ENCODE measurements at regions not wholly inside any gene's neighbourhood (a gene's known extent, or its start where the extent isn't known, plus 50 kb on each side); places are given as distances from the start of the nearest gene placed in this dataset.
"Not testable (repeated sequence)": the region's sequence is repeated elsewhere in the genome, so short reads cannot be mapped to it uniquely, and the experiment has no call there.

- Mint-ChIP-seq H3K4me3 (no peak overlapping the region), H3K9me3 (peaks cover 8% of the 10 kb centered on the region), H3K27me3 (peaks cover 18% of the 10 kb centered on the region), H3K4me1 (peaks cover 13% of the 10 kb centered on the region), H3K27ac (no peak overlapping the region), H3K36me3 (ENCODE audit: low read depth) (no peaks in the 10 kb centered on the region)
- DNase-seq (no peak), ATAC-seq (no peak)
These were observed 54.9 kb upstream of the NBPF3 start for GRCh38 chr1:21385022-21385421.

DNA sequence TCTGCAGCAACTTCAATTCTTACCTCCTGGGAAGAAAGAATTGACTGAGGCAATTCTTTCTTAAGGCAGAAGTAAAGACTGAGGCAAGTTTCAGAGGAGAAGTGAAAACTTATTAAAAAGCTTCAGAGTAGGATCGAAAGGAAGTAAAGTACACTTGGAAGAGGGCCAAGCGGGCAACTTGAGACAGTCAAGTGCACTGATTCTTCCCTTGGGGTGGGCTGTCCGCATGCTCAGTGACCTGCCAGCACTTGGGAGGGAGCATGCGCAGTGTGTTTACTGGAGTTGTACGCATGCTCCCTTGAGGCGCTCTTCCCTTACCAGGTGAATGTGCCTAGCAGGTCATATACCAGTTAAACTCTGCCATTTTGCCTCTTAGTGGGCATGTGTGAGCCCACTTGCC lies 55.3 kb upstream of the NBPF3 start:
- Mint-ChIP-seq H3K27me3 (peaks cover 19% of the 10 kb centered on the region), H3K4me3 (no peak overlapping the region), H3K36me3 (ENCODE audit: low read depth) (no peaks in the 10 kb centered on the region), H3K27ac (no peak overlapping the region), H3K4me1 (peaks cover 9% of the 10 kb centered on the region), H3K9me3 (peaks cover 5% of the 10 kb centered on the region)
- DNase-seq = no peak
- ATAC-seq = no peak

- Mint-ChIP-seq H3K4me3 (no peak overlapping the region), H3K4me1 (peaks cover 7% of the 10 kb centered on the region), H3K9me3 (peaks cover 4% of the 10 kb centered on the region), H3K36me3 (ENCODE audit: low read depth) (peaks cover 2% of the 10 kb centered on the region), H3K27me3 (peaks cover 22% of the 10 kb centered on the region), H3K27ac (no peak overlapping the region)
- DNase-seq = no peak
- no peak for ATAC-seq
These were observed 56.0 kb upstream of the NBPF3 start for GRCh38 chr1:21383785-21384401.

GRCh38 chr1:21381354-21381753 lies 58.6 kb upstream of the NBPF3 start:
- DNase-seq = no peak
- peaks cover 23% of the 10 kb centered on the region for H3K27me3 Mint-ChIP-seq
- H3K9me3 Mint-ChIP-seq = peaks cover 4% of the 10 kb centered on the region
- no peak overlapping the region for H3K4me3 Mint-ChIP-seq
- H3K27ac Mint-ChIP-seq = no peak overlapping the region
- peaks cover 2% of the 10 kb centered on the region for H3K36me3 Mint-ChIP-seq (ENCODE audit: low read depth)
- ATAC-seq = no peak
- peaks cover 7% of the 10 kb centered on the region for H3K4me1 Mint-ChIP-seq

- not testable (repeated sequence) for H3K9me3 Mint-ChIP-seq; H3K27ac Mint-ChIP-seq; ATAC-seq; H3K4me1 Mint-ChIP-seq; DNase-seq; H3K4me3 Mint-ChIP-seq; H3K36me3 Mint-ChIP-seq (ENCODE audit: low read depth)
- peaks cover 22% of the 10 kb centered on the region for H3K27me3 Mint-ChIP-seq
These were observed 59.8 kb upstream of the NBPF3 start for GRCh38 chr1:21380147-21380546.

DNA sequence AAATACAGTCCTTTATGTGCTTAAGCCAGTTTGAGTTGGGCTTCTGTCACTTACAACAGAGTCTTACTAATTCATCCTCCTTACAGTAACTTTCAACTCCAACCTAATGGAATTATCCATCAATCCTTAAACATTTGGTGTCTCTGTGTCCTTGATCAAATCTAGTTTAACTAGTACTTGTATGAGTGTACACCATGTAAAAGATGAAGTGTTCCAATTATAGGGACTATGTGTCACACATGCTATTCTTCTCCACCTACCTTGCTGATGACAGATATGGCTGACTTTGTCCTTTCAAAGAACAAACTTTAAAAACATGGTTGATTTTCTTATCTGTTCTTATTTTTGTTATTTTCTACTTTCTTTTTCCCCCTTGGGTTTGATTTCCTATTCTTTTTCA lies 60.4 kb upstream of the NBPF3 start:
- no peak overlapping the region for H3K27ac Mint-ChIP-seq
- peaks cover 22% of the 10 kb centered on the region for H3K27me3 Mint-ChIP-seq
- no peak for DNase-seq
- H3K4me3 Mint-ChIP-seq = no peak overlapping the region
- peaks cover 4% of the 10 kb centered on the region for H3K9me3 Mint-ChIP-seq
- no peak for ATAC-seq
- peaks cover 5% of the 10 kb centered on the region for H3K4me1 Mint-ChIP-seq
- H3K36me3 Mint-ChIP-seq (ENCODE audit: low read depth) = peaks cover 2% of the 10 kb centered on the region

DNA sequence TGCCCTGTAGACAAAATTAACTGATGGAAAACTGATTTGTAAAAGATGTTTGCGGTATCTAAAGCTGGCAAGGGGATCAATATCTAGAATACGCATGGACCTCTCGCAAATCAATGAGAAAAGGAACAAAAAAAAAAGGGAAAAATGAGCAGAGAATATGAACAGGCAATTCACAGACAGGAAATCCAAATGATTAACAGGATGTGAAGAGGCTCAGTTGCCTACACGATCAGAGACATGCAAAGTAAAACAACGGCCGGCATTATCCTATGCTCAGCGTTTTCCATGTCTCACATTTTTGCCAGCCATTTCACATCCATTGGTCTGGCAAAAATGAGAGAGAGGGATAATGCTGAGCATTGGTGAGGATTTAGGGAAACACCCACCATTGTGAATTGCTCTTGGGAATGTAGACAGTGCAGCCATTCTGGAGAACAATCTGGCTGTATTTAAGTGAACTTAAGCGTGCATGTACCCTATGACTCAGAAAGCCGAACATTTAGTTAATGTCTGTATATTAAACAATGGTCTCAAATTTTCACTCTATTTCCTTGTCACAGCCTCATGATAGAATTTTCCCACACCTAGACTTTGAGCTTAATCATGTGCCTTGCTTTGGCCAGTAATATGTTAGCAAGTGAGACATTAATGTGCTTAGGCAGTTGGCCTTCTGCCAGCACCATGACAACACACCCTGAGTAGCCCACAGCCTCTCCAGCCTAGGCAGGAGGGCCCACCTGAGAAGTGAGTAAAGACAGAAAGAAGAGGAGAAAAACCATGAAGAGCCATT lies 61.0 kb upstream of the NBPF3 start:
- H3K27me3 Mint-ChIP-seq = peaks cover 17% of the 10 kb centered on the region
- H3K36me3 Mint-ChIP-seq (ENCODE audit: low read depth) = peaks cover 2% of the 10 kb centered on the region
- no peak overlapping the region for H3K4me3 Mint-ChIP-seq
- peaks cover 3% of the 10 kb centered on the region for H3K4me1 Mint-ChIP-seq
- DNase-seq (no peak), ATAC-seq (no peak)
- no peak overlapping the region for H3K27ac Mint-ChIP-seq
- H3K9me3 Mint-ChIP-seq = peaks cover 4% of the 10 kb centered on the region

DNA sequence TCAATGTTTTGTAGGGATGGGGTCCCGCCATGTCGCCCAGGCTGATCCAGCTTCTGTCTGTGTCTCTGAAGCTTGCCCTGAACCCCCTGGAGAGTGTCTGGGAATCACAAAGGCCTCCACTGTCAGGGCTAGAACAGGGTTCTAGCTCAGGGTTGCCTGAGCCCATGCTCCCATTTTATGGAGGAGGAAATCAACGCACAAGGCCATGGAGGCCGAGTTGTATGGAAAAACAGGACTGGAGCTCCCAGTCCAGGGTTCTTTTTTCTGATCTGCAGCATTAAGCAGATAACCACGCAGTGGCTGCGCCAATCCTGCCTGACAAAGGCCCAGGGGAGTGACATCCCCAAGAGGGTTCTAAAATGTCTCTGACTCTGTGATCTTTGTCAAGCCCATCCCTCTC lies 67.6 kb upstream of the NBPF3 start:
- Mint-ChIP-seq H3K27ac (no peak overlapping the region), H3K9me3 (no peaks in the 10 kb centered on the region), H3K4me3 (no peak overlapping the region), H3K27me3 (no peaks in the 10 kb centered on the region), H3K36me3 (ENCODE audit: low read depth) (no peaks in the 10 kb centered on the region), H3K4me1 (peaks cover 3% of the 10 kb centered on the region)
- DNase-seq (no peak), ATAC-seq (no peak)

DNA sequence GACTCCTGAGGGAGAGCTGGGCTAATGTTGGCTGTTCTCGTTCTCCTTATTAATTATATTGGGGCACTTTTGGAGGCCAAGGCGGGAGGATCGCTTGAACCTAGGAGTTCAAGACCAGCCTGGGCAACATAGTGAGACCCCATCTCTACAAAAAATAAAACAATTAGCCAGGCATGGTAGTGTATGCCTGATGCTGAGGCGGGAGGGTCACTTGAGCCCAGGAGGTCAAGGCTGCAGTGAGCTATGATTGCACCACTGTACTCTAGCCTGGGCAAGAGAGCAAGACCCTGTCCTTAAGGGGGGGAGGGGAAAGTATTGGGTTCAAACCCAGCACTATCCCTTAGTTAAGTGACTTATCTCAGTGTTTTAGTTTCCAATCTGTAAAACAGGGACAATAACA lies 70.0 kb upstream of the NBPF3 start:
- Mint-ChIP-seq H3K4me3 (no peak overlapping the region), H3K27me3 (no peaks in the 10 kb centered on the region), H3K9me3 (no peaks in the 10 kb centered on the region), H3K36me3 (ENCODE audit: low read depth) (no peaks in the 10 kb centered on the region), H3K4me1 (peaks cover 10% of the 10 kb centered on the region), H3K27ac (no peak overlapping the region)
- ATAC-seq = no peak
- no peak for DNase-seq

DNA sequence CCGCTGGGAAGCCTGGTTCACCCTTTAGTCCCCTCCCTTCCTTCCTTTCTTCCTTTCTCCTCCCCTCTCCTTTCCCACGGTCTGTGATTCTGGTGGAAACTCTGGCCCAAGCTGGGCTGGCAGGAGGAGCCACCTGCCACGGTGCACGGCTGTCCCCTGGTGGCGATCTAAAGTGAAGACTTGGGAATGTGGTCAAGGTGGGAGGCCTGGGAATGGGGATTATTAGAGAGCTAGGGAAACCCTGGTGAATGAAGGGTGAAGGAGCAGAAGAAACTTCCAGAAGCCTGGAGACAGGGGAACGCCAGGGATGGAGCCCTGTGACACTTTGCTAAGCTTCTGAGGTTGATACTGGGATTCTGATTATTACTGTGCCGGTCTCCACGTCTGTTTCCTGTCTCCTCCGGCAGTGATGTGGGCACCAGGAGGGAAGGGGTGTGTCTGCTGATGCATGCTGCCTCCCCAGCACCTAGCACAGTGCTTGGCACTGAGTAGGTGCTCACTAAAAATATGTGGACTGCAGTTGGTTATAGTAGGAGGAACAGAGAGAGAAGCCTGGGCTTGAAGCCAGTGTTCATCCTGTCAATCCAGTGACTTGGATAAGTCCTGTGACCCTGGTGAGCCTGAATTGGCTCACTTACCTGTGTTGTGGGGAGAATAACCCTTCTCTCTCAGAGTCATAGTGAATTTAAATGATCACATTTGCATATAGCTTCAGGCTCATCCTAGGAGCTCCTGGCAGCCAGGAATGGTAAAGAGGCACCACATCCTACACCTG lies 71.2 kb upstream of the NBPF3 start:
- ATAC-seq = peak; percentile 61
- H3K36me3 Mint-ChIP-seq (ENCODE audit: low read depth) = no peaks in the 10 kb centered on the region
- H3K27ac Mint-ChIP-seq = no peak overlapping the region
- no peaks in the 10 kb centered on the region for H3K9me3 Mint-ChIP-seq
- DNase-seq = peak; percentile 71
- no peak overlapping the region for H3K4me3 Mint-ChIP-seq
- H3K27me3 Mint-ChIP-seq = no peaks in the 10 kb centered on the region
- H3K4me1 Mint-ChIP-seq = peaks cover 15% of the 10 kb centered on the region

DNA sequence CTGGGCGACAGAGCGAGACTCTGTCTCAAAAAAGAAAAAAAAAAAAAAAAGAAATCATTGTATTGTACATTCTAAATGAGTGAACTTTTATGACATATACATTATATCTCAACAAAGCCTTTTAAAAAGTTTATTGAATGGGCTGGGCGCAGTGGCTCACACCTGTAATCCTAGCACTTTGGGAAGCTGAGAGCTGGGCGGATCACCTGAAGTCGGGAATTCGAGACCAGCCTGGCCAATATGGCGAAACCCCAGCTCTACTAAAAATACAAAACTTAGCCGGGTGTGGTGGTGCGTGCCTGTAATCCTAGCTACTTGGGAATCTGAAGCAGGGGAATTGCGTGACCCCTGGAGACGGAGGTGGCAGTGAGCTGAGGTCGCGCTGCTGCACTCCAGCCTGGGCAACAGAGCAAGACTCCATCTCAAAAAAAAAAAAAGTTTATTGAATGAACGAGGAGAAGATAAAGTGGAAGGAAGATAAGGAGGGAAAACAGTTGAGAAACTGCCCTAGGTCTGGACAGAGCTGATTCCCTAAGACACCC lies 71.9 kb upstream of the NBPF3 start:
- H3K27ac Mint-ChIP-seq, H3K9me3 Mint-ChIP-seq: not testable (repeated sequence)

GRCh38 chr1:21366288-21366687 lies 73.6 kb upstream of the NBPF3 start:
- H3K4me3 Mint-ChIP-seq = no peak overlapping the region
- peak; percentile 63 for ATAC-seq

More for the DNA sequence above, 71.9 kb upstream of the NBPF3 start:
- not testable (repeated sequence) for ATAC-seq; H3K27me3 Mint-ChIP-seq; DNase-seq; H3K36me3 Mint-ChIP-seq (ENCODE audit: low read depth); H3K4me3 Mint-ChIP-seq
- H3K4me1 Mint-ChIP-seq = peaks cover 15% of the 10 kb centered on the region

DNA sequence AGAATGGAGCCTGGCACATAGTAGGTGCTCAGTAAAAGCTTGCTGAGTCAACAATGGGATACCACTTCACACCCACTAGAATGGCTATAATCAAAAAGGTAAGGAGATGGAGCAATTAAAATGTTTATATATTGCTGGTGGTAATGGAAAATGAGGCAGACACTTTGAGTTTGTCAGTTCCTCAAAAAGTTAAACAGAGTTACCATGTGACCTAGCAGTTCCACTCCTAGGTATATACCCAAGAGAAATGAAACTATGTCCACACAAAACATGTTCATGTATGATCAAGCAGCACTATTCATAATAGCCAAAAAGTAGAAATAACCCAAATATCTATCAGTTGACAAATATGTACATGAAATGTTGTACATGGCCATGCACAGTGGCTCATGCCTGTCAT lies 74.8 kb upstream of the ECE1 start:
- Mint-ChIP-seq H3K4me3 (no peak overlapping the region), H3K27me3 (no peaks in the 10 kb centered on the region), H3K4me1 (peaks cover 15% of the 10 kb centered on the region), H3K36me3 (ENCODE audit: low read depth) (no peaks in the 10 kb centered on the region), H3K9me3 (no peaks in the 10 kb centered on the region), H3K27ac (peak overlapping the region; percentile 16)
- DNase-seq (no peak), ATAC-seq (no peak)

More at GRCh38 chr1:21366288-21366687, 73.6 kb upstream of the NBPF3 start:
- Mint-ChIP-seq H3K27me3 (no peaks in the 10 kb centered on the region), H3K9me3 (no peaks in the 10 kb centered on the region), H3K36me3 (ENCODE audit: low read depth) (no peaks in the 10 kb centered on the region), H3K27ac (no peak overlapping the region), H3K4me1 (peaks cover 15% of the 10 kb centered on the region)
- no peak for DNase-seq

DNA sequence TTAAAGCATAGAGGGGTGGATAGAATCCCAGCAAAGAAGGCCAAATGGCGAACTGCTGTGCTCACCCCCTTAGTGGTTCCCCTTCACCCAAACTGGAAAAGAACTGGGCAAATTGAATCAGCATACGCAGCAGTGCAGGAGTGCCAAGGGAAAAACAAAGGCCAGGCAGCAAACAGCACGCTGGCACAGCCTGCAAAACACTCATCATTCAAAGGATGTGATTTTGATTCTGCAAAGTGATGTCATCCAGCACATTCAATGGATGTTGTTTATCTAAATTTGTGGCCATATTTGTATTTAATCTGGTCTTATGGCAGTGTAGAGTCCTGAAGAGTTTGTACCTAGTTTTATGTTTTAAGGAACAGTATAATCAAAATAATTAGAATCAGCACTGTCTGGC lies 71.8 kb upstream of the ECE1 start:
- Mint-ChIP-seq H3K27me3 (no peaks in the 10 kb centered on the region), H3K4me1 (peaks cover 12% of the 10 kb centered on the region), H3K4me3 (no peak overlapping the region), H3K9me3 (no peaks in the 10 kb centered on the region), H3K27ac (no peak overlapping the region), H3K36me3 (ENCODE audit: low read depth) (no peaks in the 10 kb centered on the region)
- ATAC-seq = no peak
- DNase-seq = no peak

DNA sequence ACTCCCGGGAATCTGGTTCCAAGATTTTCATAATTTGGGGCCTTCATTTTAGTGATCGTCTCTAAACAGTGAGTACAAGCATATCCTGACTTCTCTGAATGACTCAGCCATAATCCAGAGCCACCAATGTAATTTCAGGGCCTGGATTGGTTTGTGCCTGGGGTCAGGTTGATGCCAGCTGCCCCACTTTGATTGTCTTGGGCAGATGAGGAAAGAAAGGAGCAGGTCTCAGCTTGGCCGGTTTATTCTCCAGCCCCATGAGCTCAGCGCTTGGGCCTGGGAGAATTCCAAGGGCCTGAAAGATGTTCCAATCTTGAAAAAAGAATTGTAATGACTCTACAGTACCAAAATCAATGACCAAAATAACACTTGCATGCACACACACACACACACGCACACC lies 71.2 kb upstream of the ECE1 start:
- Mint-ChIP-seq H3K27ac (no peak overlapping the region), H3K27me3 (no peaks in the 10 kb centered on the region), H3K4me1 (peaks cover 12% of the 10 kb centered on the region), H3K36me3 (ENCODE audit: low read depth) (no peaks in the 10 kb centered on the region), H3K9me3 (no peaks in the 10 kb centered on the region), H3K4me3 (no peak overlapping the region)
- DNase-seq = no peak
- no peak for ATAC-seq
